ENCODE measurements at regions not wholly inside any gene's neighbourhood (a gene's known extent, or its start where the extent isn't known, plus 50 kb on each side); places are given as distances from the start of the nearest gene placed in this dataset.
"Not testable (repeated sequence)": the region's sequence is repeated elsewhere in the genome, so short reads cannot be mapped to it uniquely, and the experiment has no call there.

- no peak for DNase-seq
These were observed 155.0 kb upstream of the SULF2 start for GRCh38 chr20:47940101-47940813.

DNA sequence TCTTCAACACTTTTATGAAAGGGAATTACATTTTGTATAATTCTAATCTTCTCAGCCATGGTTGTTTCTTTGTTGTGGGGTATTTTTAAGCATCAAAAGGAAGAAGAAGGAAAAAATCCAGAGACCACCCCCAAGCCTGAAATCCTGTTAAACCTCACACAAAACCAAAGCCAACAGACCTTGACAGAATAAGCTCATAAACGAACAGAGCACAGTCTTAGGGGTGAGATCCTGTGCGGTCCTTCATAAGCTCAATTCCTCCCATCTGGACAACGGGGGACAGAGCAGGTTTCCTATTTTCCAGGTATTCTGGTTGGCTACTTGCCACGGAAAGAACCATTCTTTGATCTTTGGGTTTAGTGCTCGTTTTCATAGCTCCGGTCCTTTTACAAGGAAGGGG lies 151.3 kb upstream of the SULF2 start:
- DNase-seq: no peak

DNA sequence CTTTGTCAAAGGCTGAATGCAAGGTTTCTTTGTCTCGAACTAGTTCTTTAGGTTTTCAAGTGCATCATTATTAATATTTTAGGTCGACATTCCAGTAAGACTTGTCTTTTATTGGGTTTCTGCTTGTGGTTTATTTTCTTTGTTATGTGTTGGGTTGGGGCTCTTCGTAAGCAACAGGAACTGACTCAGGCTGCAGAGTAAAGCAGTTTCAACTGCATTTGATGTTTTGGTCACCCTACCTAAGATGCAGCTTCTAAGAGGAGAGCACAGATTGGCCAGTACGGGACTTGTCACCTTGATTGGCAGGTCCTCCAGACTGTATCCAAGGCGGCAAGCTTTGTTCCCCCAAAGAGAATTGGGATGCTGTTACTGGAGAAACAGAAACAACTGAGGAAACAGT lies 149.5 kb upstream of the SULF2 start:
- no peak for DNase-seq

GRCh38 chr20:47931443-47931842 lies 146.2 kb upstream of the SULF2 start:
- DNase-seq: no peak

DNA sequence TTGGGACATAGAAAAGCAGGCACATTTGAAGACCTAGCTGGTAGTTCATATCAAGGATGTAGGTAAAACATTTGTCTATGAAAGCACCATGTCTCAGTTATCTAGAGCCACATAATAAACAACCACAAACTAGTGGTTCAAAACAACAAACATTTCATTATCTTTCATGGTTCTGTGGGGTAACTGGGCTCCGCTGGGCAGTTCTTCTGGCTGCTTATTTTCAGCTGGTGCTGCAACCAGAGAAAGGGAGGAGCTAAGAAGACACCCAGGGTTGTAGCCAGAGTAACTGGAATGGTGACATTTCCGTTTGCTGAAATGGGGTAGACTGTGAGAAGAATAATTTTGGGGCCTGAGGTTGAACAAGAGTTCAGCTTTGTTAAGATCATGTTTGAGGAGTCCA lies 145.7 kb upstream of the SULF2 start:
- DNase-seq: no peak

DNA sequence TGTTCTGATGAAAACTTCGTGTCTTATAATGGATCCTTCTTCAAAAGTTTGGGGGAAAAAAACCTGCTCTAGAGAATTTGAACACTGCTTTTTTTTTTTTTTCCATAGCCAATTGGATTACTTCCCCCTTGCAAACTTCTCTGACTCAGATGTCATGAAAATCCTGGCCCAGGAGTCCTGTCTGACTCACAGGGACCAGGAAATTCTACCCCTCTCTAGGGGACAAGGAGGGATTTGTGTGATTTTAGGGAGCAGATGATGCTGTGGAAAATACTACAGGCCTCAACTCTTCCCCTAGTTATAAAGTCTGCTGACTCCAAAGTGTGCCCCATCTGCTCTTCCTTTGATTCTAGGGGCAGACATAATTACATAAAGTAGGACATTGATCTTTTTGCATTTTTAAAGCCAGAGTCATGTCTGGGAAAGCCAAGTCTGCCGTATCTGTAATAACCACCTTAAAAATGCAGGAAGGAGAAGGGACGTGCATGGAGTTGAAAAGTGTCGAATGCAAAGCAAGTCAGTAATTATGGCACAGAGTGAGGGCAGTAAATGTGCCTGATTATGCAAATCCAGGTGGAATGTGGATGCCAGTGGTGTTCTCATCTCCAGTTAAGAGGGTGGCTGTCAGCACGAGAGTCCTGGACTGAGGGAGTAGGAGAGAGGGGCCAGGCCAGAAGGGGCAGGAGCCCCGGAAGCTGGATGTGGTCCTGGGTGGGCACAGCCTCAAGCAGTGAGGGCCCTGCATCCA lies 144.3 kb upstream of the SULF2 start:
- DNase-seq: no peak

- no peak for DNase-seq
These were observed 142.7 kb upstream of the SULF2 start for GRCh38 chr20:47927944-47928343.

DNA sequence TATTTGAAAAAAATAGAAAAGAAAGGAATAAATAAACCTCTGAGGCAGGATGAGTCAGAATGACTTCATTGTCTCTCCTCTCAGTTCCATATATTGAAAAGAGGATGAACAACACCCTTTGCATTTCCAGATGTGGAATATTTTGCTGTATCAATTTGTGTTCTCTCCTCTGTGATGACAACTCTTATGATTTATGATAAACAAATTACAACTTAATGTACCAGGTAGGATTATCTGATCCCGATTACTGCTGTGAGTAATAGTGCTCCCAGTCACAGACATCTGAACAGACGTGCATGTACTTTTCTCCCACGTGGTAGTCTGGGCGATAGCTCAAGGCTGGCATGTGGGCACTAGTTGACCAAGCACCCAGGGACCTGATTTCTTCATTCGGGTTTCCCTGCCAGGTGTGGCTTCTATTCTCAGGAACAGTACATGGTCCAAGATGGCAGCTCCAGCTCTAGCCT lies 142.1 kb upstream of the SULF2 start:
- no peak for DNase-seq

- DNase-seq: no peak
These were observed 141.4 kb upstream of the SULF2 start for GRCh38 chr20:47926731-47927130.

DNA sequence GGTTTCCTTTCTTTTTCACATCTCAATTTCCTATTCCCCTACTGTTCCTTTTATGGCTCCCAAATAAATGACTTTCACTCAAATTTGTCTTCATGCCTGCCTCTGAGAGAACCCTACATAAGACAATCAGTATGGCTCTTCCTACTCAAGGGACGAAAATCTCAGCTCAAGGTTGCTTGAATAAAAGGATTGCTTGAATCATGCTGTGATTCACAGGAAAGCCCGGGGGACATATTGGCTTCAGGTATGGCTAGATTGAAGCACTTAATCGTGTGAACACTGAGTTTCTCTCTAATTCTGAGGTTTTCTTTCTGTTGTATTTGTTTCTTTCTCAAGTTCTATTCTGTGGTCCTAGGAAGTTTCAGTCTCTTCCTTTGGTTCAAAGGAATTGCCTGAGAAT lies 140.3 kb upstream of the SULF2 start:
- DNase-seq: no peak

DNA sequence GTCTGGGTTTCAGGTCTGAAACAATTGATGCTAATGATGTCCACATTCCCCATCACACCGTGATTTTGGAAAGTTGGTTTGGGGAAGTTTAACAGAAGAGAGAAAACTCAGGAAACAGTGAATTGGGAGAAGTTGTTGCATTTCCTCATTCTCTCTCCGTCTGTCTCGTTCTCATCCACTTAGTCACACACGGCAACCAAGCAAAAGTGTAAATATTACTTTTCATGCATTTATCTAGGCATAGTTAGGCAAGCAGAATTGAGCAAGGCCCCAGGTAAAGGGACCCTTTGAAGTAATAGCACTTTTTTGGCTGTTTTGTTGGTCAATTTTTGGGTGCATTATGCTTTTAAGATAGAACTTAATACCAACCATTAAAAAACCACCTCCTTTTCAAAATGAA lies 137.0 kb upstream of the SULF2 start:
- DNase-seq: no peak

DNA sequence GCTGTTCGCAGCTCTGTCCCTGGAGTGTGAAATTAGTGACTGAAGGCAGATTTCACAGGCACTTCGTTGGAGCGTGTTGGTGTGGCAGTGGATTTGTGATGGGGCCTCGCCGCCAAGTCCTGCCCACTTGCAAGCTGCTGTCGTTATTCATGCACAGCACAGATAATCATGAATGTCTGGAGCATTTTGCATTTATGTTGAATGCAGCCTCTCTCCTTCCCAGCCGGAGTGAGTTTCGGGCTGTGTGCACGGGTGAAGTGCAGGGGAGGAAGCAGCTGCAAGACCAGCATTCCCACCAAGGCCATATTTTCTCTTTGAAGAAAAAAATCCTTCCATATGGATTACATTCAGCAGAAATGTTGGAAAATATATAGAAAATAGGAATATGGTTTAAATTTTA lies 136.5 kb upstream of the SULF2 start:
- DNase-seq: not testable (repeated sequence)

- no peak for DNase-seq
These were observed 136.1 kb upstream of the SULF2 start for GRCh38 chr20:47921408-47921807.

- no peak for DNase-seq
These were observed 132.3 kb upstream of the SULF2 start for GRCh38 chr20:47917549-47918070.

GRCh38 chr20:47915495-47915894 lies 130.2 kb upstream of the SULF2 start:
- DNase-seq: no peak

GRCh38 chr20:47914792-47915191 lies 129.5 kb upstream of the SULF2 start:
- DNase-seq: no peak

- DNase-seq: not testable (repeated sequence)
These were observed 127.7 kb upstream of the SULF2 start for GRCh38 chr20:47912786-47913501.

GRCh38 chr20:47912165-47912564 lies 126.9 kb upstream of the SULF2 start:
- DNase-seq: not testable (repeated sequence)

- not testable (repeated sequence) for DNase-seq
These were observed 124.6 kb upstream of the SULF2 start for GRCh38 chr20:47909696-47910369.

GRCh38 chr20:47908361-47909035 lies 123.2 kb upstream of the SULF2 start:
- DNase-seq: not testable (repeated sequence)

- DNase-seq: not testable (repeated sequence)
These were observed 122.7 kb upstream of the SULF2 start for GRCh38 chr20:47907951-47908350.

DNA sequence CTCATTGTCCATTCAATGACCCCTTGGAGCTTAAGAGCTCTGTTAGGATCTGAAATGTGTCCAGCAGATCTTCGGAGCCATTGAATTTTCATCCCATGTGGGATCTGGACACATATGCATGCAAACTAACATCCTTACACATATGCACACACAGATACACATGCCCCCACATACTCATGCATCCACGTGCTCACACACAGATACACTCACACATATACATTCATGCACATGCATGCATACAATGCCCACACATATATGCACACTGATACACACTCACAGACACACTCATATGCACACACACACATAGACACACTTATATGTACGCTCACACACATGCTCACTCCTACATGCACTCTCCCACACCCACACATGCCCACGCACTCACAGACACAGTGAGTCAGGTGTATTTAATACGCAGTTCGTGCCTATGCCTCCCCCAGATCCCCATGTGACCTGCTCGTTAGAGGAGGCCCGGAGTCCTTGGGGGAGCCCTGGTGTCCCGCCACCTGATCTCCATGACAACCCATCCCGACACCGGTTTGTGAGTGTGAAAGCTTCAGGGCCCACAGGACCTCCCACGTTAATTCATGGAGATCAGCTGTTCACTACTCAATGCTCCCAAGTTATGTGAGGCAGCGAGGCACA lies 121.9 kb upstream of the SULF2 start:
- DNase-seq: no peak
